ENCODE measurements at regions not wholly inside any gene's neighbourhood (a gene's known extent, or its start where the extent isn't known, plus 50 kb on each side); places are given as distances from the start of the nearest gene placed in this dataset.

DNA sequence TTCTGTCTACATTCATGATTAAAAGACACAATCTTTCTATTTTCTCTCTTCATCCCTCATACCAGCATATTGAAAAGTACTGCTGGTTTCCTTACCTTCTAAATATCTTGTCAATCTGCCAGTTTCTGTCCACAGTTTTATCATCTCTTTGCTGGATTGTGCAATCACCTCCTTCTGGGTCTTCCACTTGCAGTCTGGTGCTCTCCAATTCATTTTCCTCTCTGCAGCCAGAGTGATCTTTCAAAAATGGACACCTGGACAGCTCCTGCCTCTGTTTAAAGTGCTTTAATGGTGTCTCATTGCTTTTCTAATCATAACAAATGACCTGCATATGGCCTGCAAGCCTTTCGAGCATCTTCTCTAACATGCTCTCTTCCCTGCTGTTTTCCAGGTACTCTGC, 94.0 kb downstream of the C1QL2 start:
- Mint-ChIP-seq H3K4me3 (ENCODE audit: unreplicated experiment) (no peak overlapping the region), H3K36me3 (ENCODE audit: insufficient read depth, unreplicated experiment) (no peaks in the 10 kb centered on the region), H3K9me3 (ENCODE audit: unreplicated experiment) (no peaks in the 10 kb centered on the region), H3K4me1 (ENCODE audit: low read depth, unreplicated experiment) (no peaks in the 10 kb centered on the region), H3K27me3 (ENCODE audit: insufficient read depth, unreplicated experiment) (no peaks in the 10 kb centered on the region), H3K27ac (ENCODE audit: unreplicated experiment) (no peak overlapping the region)
- Histone ChIP-seq H3K36me3 (ENCODE audit: control insufficient read depth, insufficient read depth, low read length) (no peaks in the 10 kb centered on the region), H3K4me3 (ENCODE audit: low read depth, low read length) (no peak overlapping the region), H3K27me3 (replicated peaks; ENCODE audit: control insufficient read depth, insufficient read depth, low read length) (no peaks in the 10 kb centered on the region), H3K4me1 (peaks cover 10% of the 10 kb centered on the region), H3K9me3 (no peaks in the 10 kb centered on the region)
- intact Hi-C loops (cut with micrococcal nuclease; ENCODE audit: unreplicated experiment): no loop called here
- TF ChIP-seq, protein P1, sequence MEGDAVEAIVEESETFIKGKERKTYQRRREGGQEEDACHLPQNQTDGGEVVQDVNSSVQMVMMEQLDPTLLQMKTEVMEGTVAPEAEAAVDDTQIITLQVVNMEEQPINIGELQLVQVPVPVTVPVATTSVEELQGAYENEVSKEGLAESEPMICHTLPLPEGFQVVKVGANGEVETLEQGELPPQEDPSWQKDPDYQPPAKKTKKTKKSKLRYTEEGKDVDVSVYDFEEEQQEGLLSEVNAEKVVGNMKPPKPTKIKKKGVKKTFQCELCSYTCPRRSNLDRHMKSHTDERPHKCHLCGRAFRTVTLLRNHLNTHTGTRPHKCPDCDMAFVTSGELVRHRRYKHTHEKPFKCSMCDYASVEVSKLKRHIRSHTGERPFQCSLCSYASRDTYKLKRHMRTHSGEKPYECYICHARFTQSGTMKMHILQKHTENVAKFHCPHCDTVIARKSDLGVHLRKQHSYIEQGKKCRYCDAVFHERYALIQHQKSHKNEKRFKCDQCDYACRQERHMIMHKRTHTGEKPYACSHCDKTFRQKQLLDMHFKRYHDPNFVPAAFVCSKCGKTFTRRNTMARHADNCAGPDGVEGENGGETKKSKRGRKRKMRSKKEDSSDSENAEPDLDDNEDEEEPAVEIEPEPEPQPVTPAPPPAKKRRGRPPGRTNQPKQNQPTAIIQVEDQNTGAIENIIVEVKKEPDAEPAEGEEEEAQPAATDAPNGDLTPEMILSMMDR (IDR thresholded peaks at IDR 0.05; ENCODE audit: insufficient read depth in 1 of 2, low read depth in 1 of 2, low read length in 1 of 2, severe bottlenecking in 1 of 2, unreplicated experiment in 1 of 2): no peak
- POLR2A ChIA-PET: no interaction called here
- no TSS peak for BruUV-seq (replicated peaks)
- CTCF ChIA-PET: no interaction called here
- no peak for DNase-seq

DNA sequence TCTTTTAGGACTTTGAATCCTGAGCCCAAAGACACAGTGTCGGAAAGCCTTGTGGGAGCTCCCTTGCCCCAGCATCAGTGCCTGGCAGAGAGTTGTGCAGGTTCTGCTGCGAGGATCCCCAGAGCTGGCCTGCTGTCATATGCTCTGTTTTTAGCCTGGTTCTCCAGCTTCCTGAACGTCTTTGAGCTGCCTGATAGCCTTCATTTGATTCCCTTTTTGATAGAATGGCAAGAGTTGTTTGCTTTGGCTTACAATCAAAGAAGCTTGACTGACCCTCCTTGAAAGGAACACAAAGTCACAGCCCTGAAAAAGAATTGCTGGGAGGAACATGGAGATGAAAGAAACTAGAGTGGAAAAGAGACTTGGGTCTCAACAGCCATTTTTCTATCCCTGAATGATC, 95.4 kb downstream of the C1QL2 start:
- intact Hi-C loops (cut with micrococcal nuclease; ENCODE audit: unreplicated experiment): no loop called here
- TF ChIP-seq, protein P1 (IDR thresholded peaks at IDR 0.05; ENCODE audit: insufficient read depth in 1 of 2, low read depth in 1 of 2, low read length in 1 of 2, severe bottlenecking in 1 of 2, unreplicated experiment in 1 of 2): no peak

GRCh38 chr2:119062652-119063051, 95.9 kb downstream of the C1QL2 start:
- Histone ChIP-seq H3K4me1 (peaks cover 10% of the 10 kb centered on the region), H3K27me3 (replicated peaks; ENCODE audit: control insufficient read depth, insufficient read depth, low read length) (no peaks in the 10 kb centered on the region), H3K4me3 (ENCODE audit: low read depth, low read length) (no peak overlapping the region), H3K36me3 (ENCODE audit: control insufficient read depth, insufficient read depth, low read length) (no peaks in the 10 kb centered on the region), H3K9me3 (no peaks in the 10 kb centered on the region)
- no peak for DNase-seq
- Mint-ChIP-seq H3K27me3 (ENCODE audit: insufficient read depth, unreplicated experiment) (peaks cover 4% of the 10 kb centered on the region), H3K4me3 (ENCODE audit: unreplicated experiment) (no peak overlapping the region), H3K36me3 (ENCODE audit: insufficient read depth, unreplicated experiment) (no peaks in the 10 kb centered on the region), H3K27ac (ENCODE audit: unreplicated experiment) (no peak overlapping the region), H3K9me3 (ENCODE audit: unreplicated experiment) (peaks cover 7% of the 10 kb centered on the region), H3K4me1 (ENCODE audit: low read depth, unreplicated experiment) (no peaks in the 10 kb centered on the region)
- TF ChIP-seq, protein P1 (IDR thresholded peaks at IDR 0.05; ENCODE audit: insufficient read depth in 1 of 2, low read depth in 1 of 2, low read length in 1 of 2, severe bottlenecking in 1 of 2, unreplicated experiment in 1 of 2): no peak
- intact Hi-C loops (cut with micrococcal nuclease; ENCODE audit: unreplicated experiment): no loop called here
- no TSS peak for BruUV-seq (replicated peaks)
- CTCF ChIA-PET: interaction anchor here (0.6 kb wide), 1 partner anchor 13 kb away, joined by 4 read pairs; no protein-coding TSS in a partner anchor
- POLR2A ChIA-PET: no interaction called here

More for the DNA sequence above, 95.4 kb downstream of the C1QL2 start:
- no peak overlapping the region for H3K4me3 Mint-ChIP-seq (ENCODE audit: unreplicated experiment)
- H3K4me3 ChIP-seq (ENCODE audit: low read depth, low read length): no peak overlapping the region
- no peaks in the 10 kb centered on the region for H3K36me3 ChIP-seq (ENCODE audit: control insufficient read depth, insufficient read depth, low read length)
- ChIA-PET POLR2A (no interaction called here), CTCF (no interaction called here)
- no peaks in the 10 kb centered on the region for H3K4me1 Mint-ChIP-seq (ENCODE audit: low read depth, unreplicated experiment)
- no TSS peak for BruUV-seq (replicated peaks)
- H3K4me1 ChIP-seq: peaks cover 10% of the 10 kb centered on the region
- H3K27ac Mint-ChIP-seq (ENCODE audit: unreplicated experiment): no peak overlapping the region
- no peak for DNase-seq
- peaks cover 3% of the 10 kb centered on the region for H3K27me3 Mint-ChIP-seq (ENCODE audit: insufficient read depth, unreplicated experiment)
- H3K27me3 ChIP-seq (replicated peaks; ENCODE audit: control insufficient read depth, insufficient read depth, low read length): no peaks in the 10 kb centered on the region
- H3K9me3 ChIP-seq: no peaks in the 10 kb centered on the region
- H3K9me3 Mint-ChIP-seq (ENCODE audit: unreplicated experiment): peaks cover 7% of the 10 kb centered on the region
- H3K36me3 Mint-ChIP-seq (ENCODE audit: insufficient read depth, unreplicated experiment): no peaks in the 10 kb centered on the region
